NOMO-1 (cell line): ENCODE measurements at regions not wholly inside any gene's neighbourhood (a gene's known extent, or its start where the extent isn't known, plus 50 kb on each side); places are given as distances from the start of the nearest gene placed in this dataset.
"Not testable (repeated sequence)": the region's sequence is repeated elsewhere in the genome, so short reads cannot be mapped to it uniquely, and the experiment has no call there.

Source experiments
- DNase-seq, 2 experiments: peaks; one replicate each; lab custom pipeline; 2025; ENCODE audit not compliant: unreplicated experiment in 2 of 2; lab: John Stamatoyannopoulos, UW

DNA sequence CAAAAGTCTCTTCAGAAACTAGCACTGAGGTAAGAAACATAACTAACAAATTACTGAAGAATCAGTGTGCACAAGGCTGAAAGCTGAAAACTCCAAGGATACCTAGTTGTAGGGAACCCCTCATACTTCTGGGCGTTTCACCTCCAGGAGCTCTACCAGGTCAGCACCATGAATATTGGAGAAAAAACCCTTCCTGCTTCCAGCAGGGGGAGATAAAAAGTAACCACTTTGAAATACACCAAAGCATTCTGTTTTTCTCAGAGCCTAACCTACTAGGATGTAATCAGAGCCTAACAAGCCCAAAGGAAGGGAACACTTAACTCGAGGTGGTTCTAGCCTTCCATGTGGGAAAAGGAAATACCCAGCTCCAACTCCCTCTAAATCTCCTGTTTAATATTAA is 175.8 kb upstream of the MME start:
- peak in 1 of 2 experiments; percentile 37 for DNase-seq

DNA sequence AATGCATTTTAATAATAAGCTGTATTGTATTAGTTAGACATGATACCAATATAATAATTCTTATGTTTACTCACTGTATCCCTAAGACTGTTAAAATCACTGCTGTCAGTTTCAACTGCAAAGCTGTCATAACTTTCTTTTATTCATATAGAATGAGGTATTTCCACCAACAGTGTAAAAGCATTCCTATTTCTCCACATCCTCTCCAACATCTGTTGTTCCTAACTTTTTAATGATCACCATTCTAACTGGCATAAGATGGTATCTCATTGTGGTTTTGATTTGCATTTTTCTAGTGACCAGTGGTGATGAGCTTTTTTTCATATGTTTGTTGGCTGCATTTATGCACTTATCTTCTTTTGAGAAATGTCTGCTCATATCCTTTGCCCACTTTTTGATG is 177.6 kb upstream of the MME start:
- not testable (repeated sequence) for DNase-seq

DNA sequence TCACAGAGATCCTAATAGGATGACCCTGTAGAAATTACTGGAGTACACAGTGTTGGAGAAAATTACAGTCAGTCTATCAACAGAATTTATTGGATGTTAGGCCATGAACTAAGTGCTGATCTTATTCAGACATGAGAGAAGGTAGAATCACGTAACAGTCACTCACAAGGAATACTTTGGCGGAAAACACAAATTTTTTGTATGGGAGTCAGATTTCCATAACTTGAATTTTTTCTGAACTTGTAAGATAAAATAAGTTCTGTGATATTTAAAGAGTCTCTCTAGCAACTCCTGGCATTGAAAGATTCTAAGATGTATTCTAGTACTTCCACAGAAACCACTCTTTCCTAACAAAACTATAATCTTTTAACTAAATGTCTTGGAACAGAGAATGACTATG is 178.8 kb upstream of the MME start:
- DNase-seq, result no peak

DNA sequence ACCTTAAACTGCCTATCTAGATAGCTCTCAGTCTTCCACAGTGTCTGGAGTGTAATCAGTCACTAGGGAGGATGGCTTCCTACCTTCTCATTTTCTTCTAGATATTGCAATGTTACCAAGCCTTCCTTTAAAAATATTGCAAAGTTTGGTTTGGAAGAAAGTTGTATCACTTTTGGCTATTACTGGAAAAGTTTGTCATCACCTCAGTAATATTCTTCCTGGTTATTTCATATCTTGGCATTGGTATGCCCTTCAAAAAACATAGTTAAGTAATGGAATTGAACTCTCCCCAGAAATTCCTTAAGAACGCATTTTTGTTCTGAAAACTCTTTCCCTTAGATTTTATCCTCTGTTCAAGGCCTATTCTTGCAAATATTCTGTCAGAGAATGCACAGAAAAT is 179.3 kb upstream of the MME start:
- DNase-seq, result no peak

DNA sequence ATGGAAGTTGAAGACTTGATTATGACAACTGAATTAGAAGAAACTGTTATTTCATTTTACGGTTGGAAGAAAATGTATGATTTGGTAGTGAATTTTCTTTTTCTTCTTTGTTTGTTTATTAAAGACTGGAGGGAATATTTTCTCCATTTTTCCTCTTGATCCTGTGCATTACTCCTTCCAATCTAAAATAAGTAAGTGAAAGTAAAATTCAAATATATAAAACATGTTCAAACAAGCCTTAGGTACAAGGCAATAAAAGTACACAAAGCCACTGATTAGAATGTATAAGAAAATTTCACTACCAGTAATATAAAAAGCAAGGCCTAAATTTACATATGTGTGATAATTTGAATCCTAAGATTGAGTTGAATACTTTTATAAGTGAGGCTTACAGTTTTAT is 181.2 kb upstream of the MME start:
- DNase-seq, result no peak

DNA sequence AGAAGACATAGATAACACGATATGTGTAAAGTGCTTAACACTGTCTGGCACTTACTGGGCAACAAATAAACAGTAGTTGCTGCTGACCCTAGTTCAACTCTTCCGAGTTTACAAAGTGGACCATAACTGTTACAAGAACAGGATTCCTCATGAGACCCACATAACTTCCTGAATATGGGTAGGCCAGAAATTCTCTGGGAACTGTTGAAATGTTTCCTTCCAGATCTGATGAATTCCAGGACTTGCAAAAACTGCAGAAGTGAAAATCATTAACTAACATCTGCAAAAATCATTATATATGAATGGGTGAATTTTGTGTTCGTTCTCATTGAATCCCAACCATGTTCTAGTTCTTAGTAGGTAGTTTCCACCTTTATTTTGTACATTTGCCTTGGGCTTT is 181.7 kb upstream of the MME start:
- no peak for DNase-seq

DNA sequence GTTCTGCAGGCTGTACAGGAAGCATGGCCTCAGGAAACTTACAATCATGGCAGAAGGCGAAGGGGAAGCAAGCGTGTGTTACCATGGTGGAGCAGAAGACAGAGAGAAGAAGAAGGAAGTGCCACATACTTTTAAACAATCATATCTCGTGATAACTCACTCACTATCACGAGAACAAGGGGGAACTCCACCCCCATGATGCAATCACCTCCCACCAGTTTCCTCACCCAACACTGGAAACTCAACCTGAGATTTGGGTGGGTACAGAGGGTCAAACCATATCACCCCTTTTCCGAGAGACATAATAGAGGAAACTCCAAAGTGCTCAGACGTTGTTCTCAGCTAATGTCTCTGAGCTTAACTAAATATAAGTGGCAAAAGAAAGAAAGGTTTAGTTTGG is 186.3 kb upstream of the MME start:
- DNase-seq, result no peak

DNA sequence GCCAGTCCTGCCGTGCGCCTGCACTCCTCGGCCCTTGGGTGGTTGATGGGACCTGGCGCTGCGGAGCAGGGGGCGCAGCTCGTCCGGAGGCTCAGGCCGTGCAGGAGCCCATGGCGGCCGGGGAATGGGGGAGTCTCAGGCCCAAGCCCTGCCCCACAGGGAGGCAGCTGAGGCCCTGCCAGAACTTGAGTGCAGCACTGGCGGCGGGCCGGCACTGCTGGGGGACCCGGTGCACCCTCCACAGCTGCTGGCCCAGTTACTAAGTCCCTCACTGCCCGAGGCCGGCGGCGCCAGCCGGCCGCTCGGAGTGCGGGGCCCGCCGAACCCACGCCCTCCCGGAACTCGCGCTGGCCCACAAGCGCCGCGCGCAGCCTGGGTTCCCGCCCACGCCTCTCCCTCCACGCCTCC is 190.9 kb upstream of the MME start:
- DNase-seq, result no peak

DNA sequence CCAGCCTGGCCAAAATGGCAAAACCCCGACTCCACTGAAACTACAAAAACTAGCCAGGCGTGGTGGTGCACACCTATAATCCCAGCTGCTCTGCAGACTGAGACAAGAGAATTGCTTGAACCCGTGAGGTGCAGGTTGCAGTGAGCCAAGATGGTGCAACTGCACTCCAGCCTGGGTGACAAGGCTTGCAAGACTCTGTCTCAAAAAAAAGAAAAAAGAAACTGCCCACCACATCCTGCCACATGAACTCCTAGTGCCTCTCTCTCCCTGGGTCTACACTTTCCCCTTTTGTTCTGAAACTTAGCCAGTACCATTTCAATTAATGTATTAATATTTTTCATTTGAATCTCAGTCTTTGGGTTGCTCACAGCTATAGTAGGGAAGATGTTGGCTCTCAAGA is 192.2 kb upstream of the MME start:
- DNase-seq, result no peak

DNA sequence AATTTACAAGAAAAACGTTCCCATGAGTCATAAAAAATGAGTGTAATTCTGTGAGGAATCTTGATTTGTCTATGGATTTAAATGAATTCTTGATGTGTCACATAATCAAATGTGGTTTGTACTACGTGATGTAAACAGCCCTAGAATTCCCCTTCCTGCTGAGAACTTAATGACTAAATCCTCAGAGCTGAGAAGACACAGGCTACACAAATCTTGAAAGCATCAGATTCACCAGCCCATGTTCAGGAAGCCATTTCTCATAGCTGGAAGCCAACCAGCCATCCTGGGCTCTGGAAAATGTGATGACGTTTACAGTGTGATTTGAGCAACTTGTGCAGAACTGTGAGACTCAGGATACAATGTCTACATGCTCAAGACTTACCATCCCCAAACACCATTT is 193.7 kb upstream of the MME start:
- DNase-seq, result no peak

DNA sequence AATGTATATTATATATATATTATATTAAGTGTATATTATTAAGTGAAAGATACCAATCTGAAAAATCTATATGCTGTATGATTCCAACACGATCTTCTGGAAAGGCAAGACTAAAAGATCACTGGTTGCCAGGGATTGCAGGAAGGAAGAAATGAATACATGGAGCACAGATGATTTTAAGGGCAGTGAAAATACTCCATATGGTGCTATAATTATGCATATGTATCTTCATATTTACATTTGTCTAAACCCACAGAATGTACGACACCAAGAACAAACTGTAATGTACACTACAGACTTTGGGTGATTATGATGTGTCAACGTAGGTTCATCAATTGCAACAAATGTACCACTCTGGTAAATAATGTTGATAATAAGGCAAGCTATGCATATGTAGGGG is 194.7 kb upstream of the MME start:
- no peak for DNase-seq

DNA sequence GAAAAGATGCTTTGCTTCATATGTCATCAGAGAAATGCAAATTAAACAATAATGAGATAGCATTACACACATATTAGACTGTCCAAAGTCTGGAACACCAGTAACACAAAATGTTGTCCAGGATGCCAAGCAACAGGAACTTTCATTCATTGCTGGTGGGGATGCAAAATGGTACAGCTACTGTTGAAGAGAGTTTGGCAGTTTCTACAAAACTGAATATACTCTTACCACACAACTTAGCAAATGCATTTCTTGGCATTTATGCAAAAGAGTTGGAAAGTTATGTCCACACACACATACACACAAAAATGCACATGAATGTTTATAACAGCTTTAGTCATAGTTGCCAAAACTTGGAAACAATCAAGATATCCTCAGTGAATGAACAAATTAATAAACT is 195.2 kb upstream of the MME start:
- no peak for DNase-seq

DNA sequence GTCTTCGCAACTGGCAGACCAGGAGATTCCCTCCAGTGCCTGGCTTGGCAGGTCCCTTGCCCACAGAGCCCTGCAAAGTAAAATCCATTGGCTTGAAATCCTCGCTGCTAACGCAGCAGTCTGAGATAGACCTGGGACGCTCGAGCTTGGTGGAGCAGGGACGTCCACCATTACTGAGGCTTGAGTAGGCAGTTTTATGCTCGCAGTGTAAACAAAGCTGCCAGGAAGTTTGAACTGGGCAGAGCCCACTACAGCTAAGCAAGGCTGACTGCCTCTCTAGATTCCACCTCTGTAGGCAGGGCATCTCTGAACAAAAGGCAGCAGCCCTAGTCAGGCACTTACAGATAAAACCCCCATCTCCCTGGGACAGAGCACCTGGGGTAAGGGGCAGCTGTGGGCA is 205.0 kb upstream of the MME start:
- no peak for DNase-seq

DNA sequence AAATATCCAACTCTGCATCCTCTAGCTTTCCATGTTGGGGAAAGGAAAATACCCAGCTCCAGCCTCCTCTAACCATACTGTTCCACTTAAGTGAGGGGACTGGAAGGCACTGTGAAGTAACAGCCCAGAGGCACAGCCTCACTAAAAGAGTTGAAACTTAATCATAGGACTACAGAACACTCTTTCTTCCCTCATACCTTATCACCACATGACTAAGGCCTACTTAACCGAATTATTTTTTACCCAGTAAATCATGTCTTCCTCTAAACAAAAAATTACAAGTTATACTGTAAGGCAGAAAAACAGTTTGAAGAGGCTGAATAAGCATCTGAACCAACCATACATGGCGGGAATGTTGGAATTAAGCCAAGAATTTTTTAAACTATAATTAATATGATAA is 207.4 kb upstream of the MME start:
- no peak for DNase-seq

DNA sequence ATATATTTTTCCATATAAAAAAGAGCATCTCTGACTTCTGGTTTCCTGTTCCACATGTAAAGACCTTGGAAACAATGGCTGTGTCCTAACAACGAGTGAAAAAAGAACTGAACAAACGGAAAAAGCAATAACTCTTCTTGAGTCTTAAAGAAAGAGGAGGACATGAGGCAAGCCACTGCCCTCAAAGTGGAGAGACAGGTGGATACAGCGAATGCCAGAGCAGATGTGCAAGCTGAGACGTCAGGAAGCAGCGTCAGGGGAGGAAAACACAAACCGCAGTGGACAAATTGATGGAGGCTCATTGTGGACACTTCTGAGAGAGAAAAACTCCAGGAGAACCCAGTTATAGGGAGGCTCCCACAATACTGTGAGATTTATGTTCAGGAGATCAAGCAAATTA is 208.0 kb upstream of the MME start:
- no peak for DNase-seq

DNA sequence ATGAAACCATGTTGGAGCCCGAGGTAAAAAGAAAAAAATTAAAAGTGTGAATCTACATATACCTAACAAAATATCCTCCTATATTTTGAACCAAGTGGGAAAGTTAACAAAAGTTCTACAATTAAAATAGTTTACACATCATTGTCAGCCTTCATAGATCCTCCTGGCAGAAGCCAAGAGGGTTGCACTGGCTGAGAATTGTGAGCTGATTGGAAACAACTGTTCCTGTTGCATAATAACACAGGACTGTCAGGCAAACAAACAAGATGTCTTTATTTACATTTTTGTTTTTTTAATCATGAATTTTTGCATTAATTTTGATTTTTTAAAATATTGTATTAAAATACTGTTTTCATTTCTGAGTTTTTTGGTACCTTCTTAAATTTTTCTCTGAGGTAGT is 215.2 kb upstream of the MME start:
- no peak for DNase-seq

DNA sequence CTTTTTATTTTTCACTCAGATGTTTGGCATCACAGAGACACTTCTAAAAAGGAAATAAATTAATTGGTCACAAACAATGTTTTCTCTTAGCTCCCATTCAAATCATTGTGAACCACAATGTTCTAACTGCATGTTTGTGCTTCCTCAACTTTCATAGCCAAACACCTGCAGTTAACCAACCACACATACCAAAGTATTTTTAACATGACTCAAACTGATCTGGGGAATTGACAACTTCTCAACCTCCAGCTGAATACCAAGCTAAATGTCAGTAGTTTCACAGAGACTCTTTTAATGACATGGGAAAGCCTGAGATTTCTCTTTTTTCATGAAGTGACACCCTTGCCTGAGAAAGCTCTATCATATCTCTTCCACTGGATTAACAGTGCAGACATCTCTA is 217.9 kb upstream of the MME start:
- DNase-seq, result no peak

DNA sequence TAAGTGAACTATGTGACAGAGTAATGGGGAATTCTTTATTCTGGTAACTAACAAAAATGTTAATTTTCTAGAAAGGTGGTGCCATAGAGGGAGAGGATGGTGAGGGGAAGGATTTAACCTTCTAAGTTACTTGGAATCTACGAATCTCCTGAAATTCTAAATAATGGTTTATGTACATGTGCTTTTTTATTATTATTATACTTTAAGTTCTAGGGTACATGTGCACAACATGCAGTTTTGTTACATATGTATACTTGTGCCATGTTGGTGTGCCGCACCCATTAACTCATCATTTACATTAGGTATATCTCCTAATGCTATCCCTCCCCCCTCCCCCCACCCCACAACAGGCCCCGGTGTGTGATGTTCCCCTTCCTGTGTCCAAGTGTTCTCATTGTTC is 227.1 kb upstream of the MME start:
- not testable (repeated sequence) for DNase-seq

DNA sequence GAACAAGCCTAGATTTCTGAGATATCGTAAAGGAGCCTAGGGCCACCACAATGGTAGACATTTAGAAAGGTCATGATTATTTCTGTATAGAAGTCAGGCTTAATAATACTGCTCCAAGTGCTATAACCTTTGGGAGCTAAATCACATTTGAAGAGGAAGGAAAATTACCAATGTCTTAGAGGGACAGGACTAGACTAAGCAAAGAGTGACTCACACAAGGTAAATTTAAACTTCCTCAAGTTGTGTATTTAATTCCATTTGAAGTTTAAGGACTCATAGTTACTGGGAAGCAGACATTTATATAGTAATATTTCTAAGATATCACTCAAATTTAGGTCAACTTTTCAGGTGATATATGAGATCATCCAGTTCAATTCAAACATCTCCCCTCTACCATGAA is 227.6 kb upstream of the MME start:
- no peak for DNase-seq

DNA sequence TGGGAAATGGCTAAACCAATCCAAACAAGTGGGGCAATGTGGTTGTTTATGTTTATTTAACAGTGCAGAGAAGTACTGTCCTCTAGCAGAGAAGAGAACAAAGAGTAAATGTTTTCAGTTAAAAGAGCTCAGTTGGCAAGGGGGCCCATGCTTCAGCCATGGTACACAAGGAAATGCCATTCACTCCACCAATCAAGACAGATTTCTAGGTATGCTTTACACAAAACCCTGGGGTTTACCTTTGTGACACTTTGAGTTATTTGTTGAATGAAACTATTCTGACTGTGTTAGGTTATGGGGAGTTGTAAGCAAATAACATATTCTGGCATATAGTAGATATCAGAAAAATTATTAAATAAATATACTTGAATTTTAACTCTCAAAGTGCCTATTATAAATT is 228.5 kb upstream of the MME start:
- no peak for DNase-seq

DNA sequence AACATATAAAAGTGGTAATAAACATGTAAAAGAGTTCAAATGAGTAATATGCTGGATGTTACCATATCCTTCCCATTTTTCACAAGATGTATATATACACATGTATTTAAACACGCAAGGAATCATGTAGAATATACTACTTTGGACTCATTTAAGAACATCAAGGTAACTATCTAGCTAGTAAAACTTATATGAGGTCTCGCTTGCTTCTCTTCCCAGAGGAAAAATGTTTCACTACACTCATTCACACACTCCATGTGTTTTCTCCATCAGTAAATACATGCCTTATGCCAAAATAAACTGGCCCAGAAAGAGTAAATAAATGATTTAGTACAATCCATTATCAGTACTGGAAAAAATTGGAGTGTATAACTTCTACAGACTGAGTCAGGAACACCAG is 229.2 kb upstream of the MME start:
- DNase-seq, result no peak

DNA sequence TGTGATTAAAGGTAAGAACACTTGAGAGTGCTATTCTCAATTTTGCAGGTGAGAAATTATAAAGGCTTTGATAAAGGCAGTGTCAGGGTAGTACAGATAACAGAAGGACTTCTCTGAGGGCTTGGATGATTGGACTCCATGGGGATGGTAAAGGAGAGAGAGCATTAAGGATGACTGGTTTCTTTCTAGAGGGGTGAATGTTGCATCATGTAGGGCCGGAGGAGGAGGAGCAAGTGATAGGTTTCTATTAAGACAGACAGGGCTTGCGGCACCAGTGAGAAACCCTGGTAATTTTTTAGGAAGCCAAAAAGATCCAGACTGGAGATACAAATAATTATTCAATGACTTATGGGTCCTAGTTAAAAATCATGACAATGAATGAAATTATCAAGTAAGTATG is 230.7 kb upstream of the MME start:
- no peak for DNase-seq

DNA sequence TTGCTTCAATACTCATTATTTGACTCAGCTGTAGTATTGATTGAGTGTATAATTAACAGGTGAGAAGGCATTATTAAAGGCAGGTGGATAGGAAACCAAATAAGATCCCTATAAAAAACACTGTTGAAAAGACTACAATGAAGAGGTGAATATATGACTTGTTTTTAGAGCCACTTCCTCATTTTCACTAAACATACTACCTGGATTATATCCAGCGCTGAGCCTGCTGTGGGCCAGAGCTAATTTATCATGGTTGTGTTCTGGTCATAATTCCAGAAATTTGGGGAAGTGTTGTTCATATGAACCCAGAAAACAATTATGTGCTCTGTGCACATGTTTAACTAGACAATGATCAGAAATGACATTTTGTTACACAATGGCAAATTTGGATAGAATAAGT is 235.3 kb upstream of the MME start:
- DNase-seq, result peak in 1 of 2 experiments; percentile 29

DNA sequence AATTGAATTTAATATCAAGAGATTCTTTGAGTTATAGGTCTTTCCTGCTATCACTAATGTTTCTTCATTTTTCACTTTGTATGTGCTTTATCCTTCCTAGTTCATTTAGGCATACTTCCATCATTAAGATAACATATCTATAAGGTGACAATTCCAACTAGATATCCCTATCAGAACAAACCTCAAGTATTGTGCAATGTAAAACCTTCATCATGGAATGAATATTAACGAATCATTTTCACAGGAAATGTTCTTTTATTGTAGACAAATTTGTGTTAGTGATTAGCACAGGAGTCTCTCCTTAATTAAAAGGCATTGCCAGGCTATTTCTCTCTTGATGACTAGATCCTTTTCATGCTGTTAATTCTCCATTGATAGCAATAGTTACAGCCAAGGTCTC is 236.5 kb upstream of the MME start:
- no peak for DNase-seq
